ENCODE measurements at regions not wholly inside any gene's neighbourhood (a gene's known extent, or its start where the extent isn't known, plus 50 kb on each side); places are given as distances from the start of the nearest gene placed in this dataset.
"Not testable (repeated sequence)": the region's sequence is repeated elsewhere in the genome, so short reads cannot be mapped to it uniquely, and the experiment has no call there.

DNA sequence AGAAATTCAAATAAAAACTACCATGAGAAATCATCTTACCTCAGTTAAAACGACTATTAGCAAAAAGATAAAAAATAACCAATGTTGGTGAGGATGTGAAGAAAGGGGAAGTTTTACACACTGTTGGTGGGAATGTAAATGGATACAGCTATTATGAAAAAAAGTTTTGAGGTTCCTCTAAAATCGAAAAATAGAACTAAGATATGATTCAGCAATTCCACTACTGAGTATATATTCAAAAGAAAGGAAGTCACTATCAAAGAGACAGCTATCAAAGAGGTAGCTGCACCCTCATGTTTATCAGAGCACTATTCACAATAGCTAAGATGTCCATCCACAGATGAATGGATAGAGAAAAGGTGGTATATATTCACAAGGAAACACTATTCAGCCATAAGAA lies 1888.4 kb downstream of the MAT2B start:
- peaks cover 9% of the 10 kb centered on the region for H3K9me3 Mint-ChIP-seq
- H3K27ac Mint-ChIP-seq = no peak overlapping the region
- no peaks in the 10 kb centered on the region for H3K36me3 Mint-ChIP-seq
- H3K4me1 Mint-ChIP-seq = no peaks in the 10 kb centered on the region
- H3K4me3 Mint-ChIP-seq = no peak overlapping the region
- DNase-seq = no peak
- H3K27me3 Mint-ChIP-seq = no peaks in the 10 kb centered on the region

GRCh38 chr5:165397516-165397915 lies 1892.1 kb downstream of the MAT2B start:
- H3K4me3 Mint-ChIP-seq = no peak overlapping the region
- H3K9me3 Mint-ChIP-seq = peaks cover 4% of the 10 kb centered on the region
- no peaks in the 10 kb centered on the region for H3K27me3 Mint-ChIP-seq
- H3K27ac Mint-ChIP-seq = no peak overlapping the region
- H3K4me1 Mint-ChIP-seq = no peaks in the 10 kb centered on the region
- H3K36me3 Mint-ChIP-seq = no peaks in the 10 kb centered on the region
- no peak for DNase-seq

GRCh38 chr5:165400086-165400485 lies 1894.7 kb downstream of the MAT2B start:
- H3K36me3 Mint-ChIP-seq = no peaks in the 10 kb centered on the region
- no peaks in the 10 kb centered on the region for H3K27me3 Mint-ChIP-seq
- no peaks in the 10 kb centered on the region for H3K4me1 Mint-ChIP-seq
- DNase-seq = no peak
- peaks cover 3% of the 10 kb centered on the region for H3K9me3 Mint-ChIP-seq
- no peak overlapping the region for H3K27ac Mint-ChIP-seq
- H3K4me3 Mint-ChIP-seq = no peak overlapping the region

- Mint-ChIP-seq H3K27me3 (no peaks in the 10 kb centered on the region), H3K27ac (no peak overlapping the region), H3K9me3 (peaks cover 6% of the 10 kb centered on the region), H3K36me3 (no peaks in the 10 kb centered on the region), H3K4me3 (no peak overlapping the region), H3K4me1 (no peaks in the 10 kb centered on the region)
- no peak for DNase-seq
These were observed 1899.5 kb downstream of the MAT2B start for GRCh38 chr5:165404917-165405316.

DNA sequence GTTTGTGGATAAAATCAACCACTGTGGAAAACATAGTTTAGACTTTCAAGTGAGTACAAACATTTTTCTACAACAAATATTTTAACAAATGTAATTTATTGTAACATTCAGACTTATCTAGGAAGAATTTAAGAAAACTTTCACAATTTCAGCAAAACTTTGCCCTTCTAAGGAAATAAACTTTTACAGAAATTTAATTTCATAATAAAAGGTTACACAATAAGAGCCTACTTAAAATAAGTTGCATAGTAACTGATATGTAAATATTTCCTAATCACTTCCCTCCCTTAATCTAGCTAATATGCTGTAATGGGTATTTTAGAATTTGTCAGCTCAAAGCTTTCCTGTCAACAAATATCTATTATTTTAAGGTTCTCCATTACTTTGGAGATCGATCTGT lies 1899.9 kb downstream of the MAT2B start:
- no peaks in the 10 kb centered on the region for H3K4me1 Mint-ChIP-seq

DNA sequence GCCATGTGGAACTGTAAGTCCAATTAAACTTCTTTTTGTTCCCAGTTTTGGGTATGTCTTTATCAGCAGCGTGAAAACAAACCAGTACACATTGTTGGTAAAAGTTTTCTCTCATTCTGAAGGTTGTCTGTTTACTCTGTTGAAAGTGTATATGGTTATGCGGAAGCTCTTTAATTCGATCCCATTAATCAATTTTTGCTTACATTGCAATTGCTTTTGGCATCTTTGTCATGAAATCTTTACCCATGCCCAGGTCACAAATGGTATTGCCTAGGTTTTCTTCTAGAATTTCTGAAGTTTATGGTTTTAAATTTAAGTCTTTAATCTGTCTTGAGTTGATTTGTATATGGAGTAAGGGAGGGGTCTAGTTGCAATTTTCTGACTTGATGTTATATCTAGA lies 1901.9 kb downstream of the MAT2B start:
- Mint-ChIP-seq H3K27ac (no peak overlapping the region), H3K27me3 (no peaks in the 10 kb centered on the region), H3K4me3 (no peak overlapping the region), H3K4me1 (no peaks in the 10 kb centered on the region), H3K9me3 (peaks cover 8% of the 10 kb centered on the region), H3K36me3 (no peaks in the 10 kb centered on the region)
- DNase-seq = no peak

More for the DNA sequence above, 1899.9 kb downstream of the MAT2B start:
- no peaks in the 10 kb centered on the region for H3K27me3 Mint-ChIP-seq
- DNase-seq = no peak
- no peak overlapping the region for H3K27ac Mint-ChIP-seq
- no peak overlapping the region for H3K4me3 Mint-ChIP-seq
- H3K36me3 Mint-ChIP-seq = no peaks in the 10 kb centered on the region
- H3K9me3 Mint-ChIP-seq = peaks cover 8% of the 10 kb centered on the region

DNA sequence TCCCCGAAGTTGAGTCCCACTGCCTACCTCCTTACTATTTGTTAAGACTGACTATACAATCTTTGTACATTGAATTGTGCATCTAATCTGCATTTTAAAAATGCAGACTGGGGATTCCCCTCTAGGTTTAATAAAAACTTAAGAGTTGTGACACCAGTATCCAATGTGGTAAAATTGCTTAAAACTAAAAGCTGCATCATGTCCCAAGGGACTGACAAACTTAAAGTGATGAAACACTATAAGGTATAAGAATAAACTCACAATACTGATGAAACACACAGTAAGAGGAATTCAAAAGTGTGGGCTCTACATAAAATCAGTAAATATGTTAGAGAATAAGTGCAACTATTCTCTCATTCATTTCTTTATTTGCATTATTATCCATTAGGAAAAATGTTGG lies 1905.1 kb downstream of the MAT2B start:
- Mint-ChIP-seq H3K4me1 (no peaks in the 10 kb centered on the region), H3K27ac (no peak overlapping the region), H3K36me3 (no peaks in the 10 kb centered on the region), H3K27me3 (no peaks in the 10 kb centered on the region), H3K4me3 (no peak overlapping the region), H3K9me3 (peaks cover 11% of the 10 kb centered on the region)
- no peak for DNase-seq

- peaks cover 15% of the 10 kb centered on the region for H3K9me3 Mint-ChIP-seq
- not testable (repeated sequence) for H3K4me1 Mint-ChIP-seq, H3K36me3 Mint-ChIP-seq, H3K4me3 Mint-ChIP-seq, H3K27ac Mint-ChIP-seq, DNase-seq, H3K27me3 Mint-ChIP-seq
These were observed 1906.1 kb downstream of the MAT2B start for GRCh38 chr5:165411532-165411931.

GRCh38 chr5:165420493-165420892 lies 1915.1 kb downstream of the MAT2B start:
- Mint-ChIP-seq H3K4me1 (no peaks in the 10 kb centered on the region), H3K9me3 (peaks cover 8% of the 10 kb centered on the region), H3K27ac (no peak overlapping the region), H3K36me3 (no peaks in the 10 kb centered on the region), H3K27me3 (no peaks in the 10 kb centered on the region), H3K4me3 (no peak overlapping the region)
- no peak for DNase-seq

- no peaks in the 10 kb centered on the region for H3K36me3 Mint-ChIP-seq
- peaks cover 7% of the 10 kb centered on the region for H3K9me3 Mint-ChIP-seq
- no peaks in the 10 kb centered on the region for H3K4me1 Mint-ChIP-seq
- H3K4me3 Mint-ChIP-seq = no peak overlapping the region
- no peak for DNase-seq
- H3K27me3 Mint-ChIP-seq = no peaks in the 10 kb centered on the region
- no peak overlapping the region for H3K27ac Mint-ChIP-seq
These were observed 1918.4 kb downstream of the MAT2B start for GRCh38 chr5:165423697-165424299.

DNA sequence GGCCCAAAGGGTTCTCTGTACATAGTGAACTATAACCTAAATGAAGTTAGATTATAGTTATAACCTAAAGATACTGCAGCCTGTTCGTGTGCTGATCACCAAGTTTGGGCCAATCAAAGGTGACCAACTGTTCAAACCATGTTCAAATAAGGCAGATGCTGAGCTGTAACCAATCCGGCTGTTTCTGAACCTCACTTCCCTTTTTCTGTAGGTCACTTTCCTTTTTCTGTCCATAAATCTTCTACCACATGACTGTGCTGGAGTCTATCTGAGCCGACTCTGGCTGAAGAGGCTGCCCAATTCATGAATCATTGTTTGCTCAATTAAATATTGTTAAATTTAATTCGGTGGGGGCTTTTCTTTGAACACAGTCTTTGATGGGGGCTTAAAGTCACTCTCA lies 1920.2 kb downstream of the MAT2B start:
- Mint-ChIP-seq H3K27ac (no peak overlapping the region), H3K9me3 (peaks cover 7% of the 10 kb centered on the region), H3K4me3 (no peak overlapping the region), H3K27me3 (no peaks in the 10 kb centered on the region), H3K36me3 (no peaks in the 10 kb centered on the region), H3K4me1 (no peaks in the 10 kb centered on the region)
- no peak for DNase-seq

DNA sequence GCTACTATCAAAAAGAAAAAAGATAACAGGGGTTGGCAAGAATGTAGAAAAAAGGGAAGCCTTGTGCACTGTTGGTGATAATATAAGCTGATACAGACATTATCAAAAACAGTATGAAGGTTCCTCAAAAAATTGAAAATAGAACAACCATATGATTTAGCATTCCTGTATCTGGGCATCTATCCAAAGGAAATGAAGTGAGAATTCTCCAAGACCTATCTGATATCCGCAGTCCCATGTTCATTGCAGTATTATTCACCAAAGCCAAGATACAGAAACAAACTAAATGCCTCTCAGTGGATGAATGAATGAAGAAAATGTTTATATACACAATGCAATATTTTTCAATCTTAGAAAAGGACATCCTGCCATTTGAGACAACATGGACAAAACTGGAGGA lies 1943.3 kb downstream of the MAT2B start:
- H3K27me3 Mint-ChIP-seq = no peaks in the 10 kb centered on the region
- H3K4me3 Mint-ChIP-seq = no peak overlapping the region
- H3K36me3 Mint-ChIP-seq = no peaks in the 10 kb centered on the region
- no peak for DNase-seq
- H3K9me3 Mint-ChIP-seq = peaks cover 3% of the 10 kb centered on the region
- H3K27ac Mint-ChIP-seq = no peak overlapping the region
- no peaks in the 10 kb centered on the region for H3K4me1 Mint-ChIP-seq

DNA sequence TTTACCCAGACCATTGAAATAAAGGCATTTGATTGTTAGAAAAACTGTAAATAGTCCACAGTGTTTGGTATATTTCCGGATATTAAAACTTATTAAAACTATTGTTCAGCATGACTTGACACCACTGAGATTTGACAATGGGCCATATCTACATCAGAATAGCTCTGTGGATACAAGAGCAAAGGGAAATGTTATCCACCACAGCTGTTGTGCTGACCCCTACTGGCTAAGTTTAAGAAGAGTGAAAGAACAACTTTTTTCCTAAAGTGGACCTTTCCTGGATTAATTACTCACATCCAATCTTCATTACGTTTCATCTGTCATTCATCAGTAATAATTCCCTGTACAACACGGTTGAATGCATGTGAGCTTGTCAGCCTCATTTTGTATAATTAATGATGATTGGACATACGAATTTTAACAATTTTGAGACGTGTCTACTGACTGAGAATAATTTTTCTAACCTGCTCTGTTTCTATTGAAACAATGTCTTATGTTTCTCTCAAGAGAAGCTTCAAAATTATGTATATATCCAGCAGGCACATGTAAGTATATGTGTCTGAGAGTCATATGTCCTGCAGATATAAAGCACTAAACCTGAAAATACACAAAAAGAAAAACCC lies 1952.6 kb downstream of the MAT2B start:
- Mint-ChIP-seq H3K27ac (no peak overlapping the region), H3K36me3 (no peaks in the 10 kb centered on the region), H3K9me3 (no peaks in the 10 kb centered on the region), H3K27me3 (no peaks in the 10 kb centered on the region), H3K4me3 (no peak overlapping the region), H3K4me1 (no peaks in the 10 kb centered on the region)
- DNase-seq = no peak

DNA sequence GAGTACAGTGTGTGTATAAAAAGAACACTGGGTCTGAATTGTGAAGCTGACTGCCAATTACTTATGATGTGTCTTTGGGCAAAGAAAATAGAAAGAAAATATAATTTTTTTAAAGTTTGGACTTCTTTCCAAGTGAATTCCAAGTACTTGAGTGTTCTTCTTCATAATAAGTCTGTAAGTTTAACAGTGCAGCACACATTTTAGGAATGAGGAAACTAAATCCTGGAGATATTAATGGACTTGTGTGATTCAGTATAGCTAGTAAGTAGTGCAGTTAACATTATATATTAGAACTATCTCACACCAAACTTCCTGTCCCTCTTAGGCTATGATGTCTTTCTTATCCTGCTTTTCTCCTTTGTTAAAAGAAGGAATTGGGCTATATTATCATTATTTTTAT lies 1953.8 kb downstream of the MAT2B start:
- Mint-ChIP-seq H3K27me3 (no peaks in the 10 kb centered on the region), H3K27ac (no peak overlapping the region), H3K4me1 (no peaks in the 10 kb centered on the region), H3K9me3 (no peaks in the 10 kb centered on the region), H3K4me3 (no peak overlapping the region), H3K36me3 (peaks cover 1% of the 10 kb centered on the region)
- no peak for DNase-seq

DNA sequence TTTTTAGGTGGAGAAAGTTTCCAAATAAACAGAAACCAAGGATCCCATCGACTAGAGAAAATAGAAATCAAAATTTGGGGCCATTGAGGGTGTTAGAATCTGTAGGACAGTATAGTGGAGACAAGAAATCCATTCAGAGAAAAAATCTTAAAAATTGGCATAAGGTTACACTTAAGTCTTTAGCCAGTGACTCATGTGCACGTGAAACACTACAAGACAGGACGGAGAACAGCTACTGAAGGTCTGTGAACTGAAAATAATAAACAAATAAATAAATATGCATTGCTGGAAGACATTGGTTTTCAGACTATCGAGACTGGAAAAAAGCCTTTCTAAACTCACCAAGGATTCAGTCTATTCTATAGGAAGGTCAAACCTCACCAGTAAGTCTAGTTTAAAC lies 1955.5 kb downstream of the MAT2B start:
- Mint-ChIP-seq H3K4me3 (no peak overlapping the region), H3K4me1 (no peaks in the 10 kb centered on the region), H3K9me3 (no peaks in the 10 kb centered on the region), H3K27me3 (no peaks in the 10 kb centered on the region), H3K27ac (no peak overlapping the region), H3K36me3 (peaks cover 1% of the 10 kb centered on the region)
- no peak for DNase-seq

GRCh38 chr5:165477546-165477945 lies 1972.1 kb downstream of the MAT2B start:
- Mint-ChIP-seq H3K9me3 (no peaks in the 10 kb centered on the region), H3K4me1 (no peaks in the 10 kb centered on the region), H3K27me3 (no peaks in the 10 kb centered on the region), H3K36me3 (no peaks in the 10 kb centered on the region), H3K27ac (no peak overlapping the region), H3K4me3 (no peak overlapping the region)
- DNase-seq = no peak

All from activated naive CD8-positive, alpha-beta T cell treated with anti-CD3 and anti-CD28 coated beads for 36 hours (primary cell).